Vagina (tissue), 2 donors: ENCODE measurements at regions not wholly inside any gene's neighbourhood (a gene's known extent, or its start where the extent isn't known, plus 50 kb on each side); places are given as distances from the start of the nearest gene placed in this dataset.

Experiments
- POLR2AphosphoS5 ChIP-seq, 2 donors: sonication (generic); formaldehyde crosslinking; IDR thresholded peaks; one replicate each; pipeline ENCODE4 v1.9.0; 2017; ENCODE audit warnings: antibody characterized with exemption in 2 of 2, mild to moderate bottlenecking in 2 of 2, low read depth in 1 of 2; ENCODE audit not compliant: insufficient read depth in 1 of 2
- TF ChIP-seq, protein P1 (sequence below), 3 experiments: fragments of 450-650 bp in 2 of 3; fragments of 200-600 bp in 1 of 3; sonication (generic) in 1 of 3; IDR thresholded peaks; one replicate each; pipeline ENCODE4 v1.5.1; 2017 to 2019; ENCODE audit warnings: antibody characterized with exemption in 3 of 3, mild to moderate bottlenecking in 2 of 3, moderate library complexity in 2 of 3

GRCh38 chr7:114099337-114099736, 180.5 kb upstream of the PPP1R3A start:
- TF ChIP-seq, protein P1, sequence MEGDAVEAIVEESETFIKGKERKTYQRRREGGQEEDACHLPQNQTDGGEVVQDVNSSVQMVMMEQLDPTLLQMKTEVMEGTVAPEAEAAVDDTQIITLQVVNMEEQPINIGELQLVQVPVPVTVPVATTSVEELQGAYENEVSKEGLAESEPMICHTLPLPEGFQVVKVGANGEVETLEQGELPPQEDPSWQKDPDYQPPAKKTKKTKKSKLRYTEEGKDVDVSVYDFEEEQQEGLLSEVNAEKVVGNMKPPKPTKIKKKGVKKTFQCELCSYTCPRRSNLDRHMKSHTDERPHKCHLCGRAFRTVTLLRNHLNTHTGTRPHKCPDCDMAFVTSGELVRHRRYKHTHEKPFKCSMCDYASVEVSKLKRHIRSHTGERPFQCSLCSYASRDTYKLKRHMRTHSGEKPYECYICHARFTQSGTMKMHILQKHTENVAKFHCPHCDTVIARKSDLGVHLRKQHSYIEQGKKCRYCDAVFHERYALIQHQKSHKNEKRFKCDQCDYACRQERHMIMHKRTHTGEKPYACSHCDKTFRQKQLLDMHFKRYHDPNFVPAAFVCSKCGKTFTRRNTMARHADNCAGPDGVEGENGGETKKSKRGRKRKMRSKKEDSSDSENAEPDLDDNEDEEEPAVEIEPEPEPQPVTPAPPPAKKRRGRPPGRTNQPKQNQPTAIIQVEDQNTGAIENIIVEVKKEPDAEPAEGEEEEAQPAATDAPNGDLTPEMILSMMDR (IDR thresholded peaks at IDR 0.05), result no peak
- TF ChIP-seq POLR2AphosphoS5 (IDR thresholded peaks at IDR 0.05; ENCODE audit: insufficient read depth in 1 of 2, low read depth in 1 of 2), result no peak
